ENCODE measurements at regions not wholly inside any gene's neighbourhood (a gene's known extent, or its start where the extent isn't known, plus 50 kb on each side); places are given as distances from the start of the nearest gene placed in this dataset.

GRCh38 chr18:60698901-60699300, 326.3 kb upstream of the MC4R start:
- no peak for DNase-seq (ENCODE audit: low read depth)
- in situ Hi-C loops (cut with HindIII; ENCODE audit: low pct_unique_long_range_greater_than_20kb, low sequenced_read_pairs), result no loop called here

DNA sequence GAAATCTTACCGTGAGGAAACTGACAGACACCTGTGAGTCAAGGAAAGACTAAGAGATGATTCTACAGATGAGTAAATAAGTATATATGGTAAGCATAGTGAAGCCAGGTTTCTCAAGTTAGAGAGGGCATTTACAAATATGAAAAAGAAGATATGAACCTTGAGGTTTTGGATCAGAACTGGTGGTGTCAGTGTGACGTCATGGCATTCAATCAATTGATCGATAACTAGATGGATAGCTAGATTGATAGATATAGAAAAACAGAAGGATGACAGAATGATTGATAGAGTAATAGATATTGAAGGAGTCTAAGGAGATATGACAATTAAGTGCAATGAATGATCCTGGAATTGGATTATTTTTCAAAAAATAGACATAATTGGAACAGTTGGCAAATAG, 350.2 kb upstream of the MC4R start:
- in situ Hi-C loops (cut with HindIII; ENCODE audit: low pct_unique_long_range_greater_than_20kb, low sequenced_read_pairs), result no loop called here
- DNase-seq (ENCODE audit: low read depth), result no peak

DNA sequence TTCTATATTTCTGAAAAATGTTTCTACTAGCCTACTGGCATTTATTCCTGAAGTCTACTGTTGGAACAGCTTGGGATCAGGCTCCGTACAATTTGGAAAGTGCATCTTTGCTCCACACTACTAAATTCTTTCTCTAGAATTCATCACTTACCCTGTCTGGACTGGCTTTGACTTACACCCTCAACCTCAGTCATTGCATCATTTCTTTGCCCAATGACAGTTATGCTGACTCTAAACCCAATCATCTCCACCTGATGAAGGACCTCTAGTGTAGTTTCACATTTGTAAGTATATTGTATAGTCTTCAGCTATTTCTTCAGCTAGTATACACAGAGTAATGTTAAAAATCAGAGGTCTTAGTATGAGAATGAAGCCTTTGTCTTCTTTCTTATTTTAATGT, 359.6 kb upstream of the MC4R start:
- in situ Hi-C loops (cut with HindIII; ENCODE audit: low pct_unique_long_range_greater_than_20kb, low sequenced_read_pairs), result no loop called here
- no peak for DNase-seq (ENCODE audit: low read depth)

GRCh38 chr18:60739212-60739611, 366.6 kb upstream of the MC4R start:
- in situ Hi-C loops (cut with HindIII; ENCODE audit: low pct_unique_long_range_greater_than_20kb, low sequenced_read_pairs), result no loop called here

GRCh38 chr18:60740313-60740712, 367.7 kb upstream of the MC4R start:
- in situ Hi-C loops (cut with HindIII; ENCODE audit: low pct_unique_long_range_greater_than_20kb, low sequenced_read_pairs), result no loop called here

More at GRCh38 chr18:60739212-60739611, 366.6 kb upstream of the MC4R start:
- DNase-seq (ENCODE audit: low read depth), result no peak

GRCh38 chr18:60746491-60746890, 373.9 kb upstream of the MC4R start:
- in situ Hi-C loops (cut with HindIII; ENCODE audit: low pct_unique_long_range_greater_than_20kb, low sequenced_read_pairs), result no loop called here
- DNase-seq (ENCODE audit: low read depth), result no peak

More at GRCh38 chr18:60740313-60740712, 367.7 kb upstream of the MC4R start:
- DNase-seq (ENCODE audit: low read depth), result no peak

DNA sequence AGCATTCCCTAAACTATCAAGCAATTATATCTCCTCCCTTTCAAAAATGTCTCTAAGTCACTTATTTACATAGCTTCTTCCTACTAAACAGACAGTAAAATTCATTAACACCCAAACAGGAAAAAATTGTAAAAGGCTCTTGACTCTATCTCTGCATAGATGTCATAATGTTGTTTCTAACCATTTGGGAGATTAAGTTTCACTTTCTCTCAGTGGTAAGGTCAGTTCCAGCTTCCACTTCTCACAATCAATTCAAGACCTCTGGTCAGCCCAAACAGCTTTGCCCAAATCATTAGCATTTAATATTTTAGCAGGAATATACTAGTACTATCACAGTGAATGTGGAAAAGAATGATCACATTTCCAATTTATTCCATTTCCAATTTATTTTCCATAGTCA, 374.3 kb upstream of the MC4R start:
- in situ Hi-C loops (cut with HindIII; ENCODE audit: low pct_unique_long_range_greater_than_20kb, low sequenced_read_pairs), result no loop called here

DNA sequence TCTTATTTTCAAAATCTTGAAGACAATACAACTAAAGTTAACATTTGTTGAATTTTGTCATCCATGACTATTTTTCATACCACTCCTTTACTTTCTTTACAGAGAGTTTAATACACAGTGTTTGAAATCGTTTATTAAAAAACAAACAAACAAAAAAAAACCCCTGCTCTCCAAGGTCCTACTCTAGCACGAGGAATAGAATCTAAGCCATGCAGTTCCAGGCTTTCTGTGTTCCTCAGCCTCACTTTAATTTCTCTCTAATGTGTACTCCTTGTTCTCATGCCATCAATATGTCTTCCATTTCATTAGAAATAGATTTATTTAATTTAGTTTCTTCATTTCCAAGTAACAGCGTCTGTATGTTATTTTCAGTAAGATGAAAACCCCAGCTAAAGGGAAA, 381.2 kb upstream of the MC4R start:
- DNase-seq (ENCODE audit: low read depth), result no peak
- in situ Hi-C loops (cut with HindIII; ENCODE audit: low pct_unique_long_range_greater_than_20kb, low sequenced_read_pairs), result no loop called here

More for the DNA sequence above, 374.3 kb upstream of the MC4R start:
- DNase-seq (ENCODE audit: low read depth), result no peak

GRCh38 chr18:60754413-60755009, 381.9 kb upstream of the MC4R start:
- no peak for DNase-seq (ENCODE audit: low read depth)
- in situ Hi-C loops (cut with HindIII; ENCODE audit: low pct_unique_long_range_greater_than_20kb, low sequenced_read_pairs), result no loop called here

DNA sequence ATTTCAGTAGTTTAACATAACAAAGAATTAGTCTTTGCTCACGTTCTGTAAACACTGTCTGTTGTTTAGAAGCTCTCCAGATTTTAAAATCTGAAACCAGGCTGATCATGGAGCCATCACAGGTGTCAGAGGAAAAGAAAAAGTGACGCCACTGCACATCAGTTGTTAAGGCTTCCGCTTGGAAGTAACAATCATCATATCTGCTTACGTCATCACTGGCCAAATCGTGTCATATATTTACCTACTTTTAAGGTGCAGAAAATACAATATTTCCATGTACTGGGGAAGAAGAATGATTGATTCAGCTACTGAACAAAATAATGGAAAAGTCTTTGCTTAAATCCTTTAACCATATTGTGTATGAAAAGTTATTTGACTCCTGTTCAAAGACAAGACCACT, 382.6 kb upstream of the MC4R start:
- in situ Hi-C loops (cut with HindIII; ENCODE audit: low pct_unique_long_range_greater_than_20kb, low sequenced_read_pairs), result no loop called here
- DNase-seq (ENCODE audit: low read depth), result no peak

GRCh38 chr18:60775978-60776377, 403.4 kb upstream of the MC4R start:
- in situ Hi-C loops (cut with HindIII; ENCODE audit: low pct_unique_long_range_greater_than_20kb, low sequenced_read_pairs), result no loop called here
- no peak for DNase-seq (ENCODE audit: low read depth)

- in situ Hi-C loops (cut with HindIII; ENCODE audit: low pct_unique_long_range_greater_than_20kb, low sequenced_read_pairs), result no loop called here
- no peak for DNase-seq (ENCODE audit: low read depth)
Measured at GRCh38 chr18:60784161-60784560, 411.6 kb upstream of the MC4R start.

DNA sequence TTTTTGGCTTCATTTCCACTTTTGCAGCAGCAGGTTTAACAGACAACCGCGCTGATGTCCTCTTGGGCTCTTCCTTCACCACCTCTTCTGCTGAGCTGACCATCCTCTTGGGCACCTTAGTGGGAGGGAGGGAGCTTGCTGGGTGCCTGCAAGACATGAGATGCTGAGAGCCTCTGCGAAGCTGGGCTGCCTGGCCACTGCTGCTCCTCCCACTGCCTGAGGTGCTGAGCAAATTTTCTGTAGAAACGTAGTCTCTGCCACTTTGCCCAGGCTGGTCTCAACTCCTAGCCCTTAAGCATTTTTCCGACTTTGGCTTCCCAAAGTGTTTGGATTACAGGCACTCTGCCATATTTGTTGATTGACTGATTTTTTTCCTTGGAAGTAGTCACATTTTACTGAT, 422.2 kb upstream of the MC4R start:
- no peak for DNase-seq (ENCODE audit: low read depth)
- in situ Hi-C loops (cut with HindIII; ENCODE audit: low pct_unique_long_range_greater_than_20kb, low sequenced_read_pairs), result no loop called here

- in situ Hi-C loops (cut with HindIII; ENCODE audit: low pct_unique_long_range_greater_than_20kb, low sequenced_read_pairs), result no loop called here
- no peak for DNase-seq (ENCODE audit: low read depth)
Measured at GRCh38 chr18:60804415-60804814, 431.8 kb upstream of the MC4R start.

GRCh38 chr18:60809937-60810336, 437.4 kb upstream of the MC4R start:
- DNase-seq (ENCODE audit: low read depth), result no peak
- in situ Hi-C loops (cut with HindIII; ENCODE audit: low pct_unique_long_range_greater_than_20kb, low sequenced_read_pairs), result no loop called here

- DNase-seq (ENCODE audit: low read depth), result no peak
- in situ Hi-C loops (cut with HindIII; ENCODE audit: low pct_unique_long_range_greater_than_20kb, low sequenced_read_pairs), result no loop called here
Measured at GRCh38 chr18:60812921-60813320, 440.3 kb upstream of the MC4R start.

DNA sequence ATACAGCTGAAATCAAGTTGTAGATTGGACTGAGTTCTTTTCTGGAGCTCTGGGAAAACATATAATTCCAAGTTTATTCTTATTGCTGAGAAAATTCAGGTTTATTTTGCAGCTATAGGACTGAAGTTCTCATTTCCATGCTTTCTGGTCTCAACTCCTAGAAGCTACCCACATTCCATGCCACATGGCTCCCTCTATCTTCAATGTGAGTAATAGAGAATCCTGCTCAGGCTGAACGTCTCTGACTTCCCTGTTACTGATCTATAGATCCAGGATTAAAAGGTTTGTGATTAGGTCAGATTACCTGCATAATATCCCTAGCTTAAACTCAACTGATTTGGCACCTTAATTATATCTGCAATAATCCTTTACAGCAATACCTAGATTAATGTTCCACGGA, 453.8 kb upstream of the MC4R start:
- in situ Hi-C loops (cut with HindIII; ENCODE audit: low pct_unique_long_range_greater_than_20kb, low sequenced_read_pairs), result no loop called here
- no peak for DNase-seq (ENCODE audit: low read depth)

GRCh38 chr18:60831971-60832370, 459.4 kb upstream of the MC4R start:
- no peak for DNase-seq (ENCODE audit: low read depth)
- in situ Hi-C loops (cut with HindIII; ENCODE audit: low pct_unique_long_range_greater_than_20kb, low sequenced_read_pairs), result no loop called here

- in situ Hi-C loops (cut with HindIII; ENCODE audit: low pct_unique_long_range_greater_than_20kb, low sequenced_read_pairs), result no loop called here
- no peak for DNase-seq (ENCODE audit: low read depth)
Measured at GRCh38 chr18:60838677-60839076, 466.1 kb upstream of the MC4R start.

DNA sequence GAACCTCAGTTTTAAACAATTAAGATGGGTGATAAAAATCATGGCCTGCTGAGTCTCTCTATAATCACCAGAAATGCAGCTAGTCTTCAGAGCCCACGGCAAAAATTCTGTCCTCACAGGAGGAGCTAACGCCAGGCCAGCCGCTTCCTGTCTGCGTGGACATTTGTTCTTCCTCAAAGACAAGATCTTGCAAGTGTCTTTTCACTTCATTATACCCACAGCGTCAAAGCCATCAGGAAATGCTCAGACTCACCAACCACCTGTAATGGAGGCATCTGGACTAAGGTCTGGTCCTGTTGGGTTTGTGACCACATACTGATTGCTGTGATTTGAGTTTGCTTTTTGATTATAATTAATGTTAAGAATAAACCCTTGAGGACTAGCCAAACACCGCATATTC, 473.8 kb upstream of the MC4R start:
- in situ Hi-C loops (cut with HindIII; ENCODE audit: low pct_unique_long_range_greater_than_20kb, low sequenced_read_pairs), result no loop called here
- DNase-seq (ENCODE audit: low read depth), result no peak

DNA sequence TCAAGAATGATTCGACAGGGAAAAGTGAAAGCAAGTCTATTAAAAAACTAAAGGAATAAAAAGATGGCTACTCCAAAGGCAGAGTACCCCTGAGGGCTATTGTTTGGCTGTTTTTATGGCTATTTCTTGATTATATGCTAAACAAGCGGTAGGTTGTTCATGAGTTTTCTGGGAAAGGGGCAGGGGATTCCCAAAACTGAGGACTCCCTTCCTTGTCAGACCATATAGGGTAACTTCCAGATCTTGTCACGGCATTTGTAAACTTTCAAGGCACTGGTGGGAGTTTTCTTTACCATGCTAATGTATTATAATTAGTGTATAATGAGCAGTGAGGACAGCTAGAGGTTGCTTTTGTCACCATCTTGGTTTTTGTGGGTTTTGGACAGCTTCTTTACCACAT, 474.9 kb upstream of the MC4R start:
- no peak for DNase-seq (ENCODE audit: low read depth)
- in situ Hi-C loops (cut with HindIII; ENCODE audit: low pct_unique_long_range_greater_than_20kb, low sequenced_read_pairs), result no loop called here

Data from Caki2 (cell line).